HG03565 (cell line): ENCODE measurements at regions not wholly inside any gene's neighbourhood (a gene's known extent, or its start where the extent isn't known, plus 50 kb on each side); places are given as distances from the start of the nearest gene placed in this dataset.
"Not testable (repeated sequence)": the region's sequence is repeated elsewhere in the genome, so short reads cannot be mapped to it uniquely, and the experiment has no call there.

Experiments
- ATAC-seq: cut with Tn5 transposase; IDR thresholded peaks from one replicate; pipeline ENCODE4 v1.9.1; 2021; ENCODE audit warnings: mild to moderate bottlenecking, moderate library complexity; ENCODE audit not compliant: unreplicated experiment

DNA sequence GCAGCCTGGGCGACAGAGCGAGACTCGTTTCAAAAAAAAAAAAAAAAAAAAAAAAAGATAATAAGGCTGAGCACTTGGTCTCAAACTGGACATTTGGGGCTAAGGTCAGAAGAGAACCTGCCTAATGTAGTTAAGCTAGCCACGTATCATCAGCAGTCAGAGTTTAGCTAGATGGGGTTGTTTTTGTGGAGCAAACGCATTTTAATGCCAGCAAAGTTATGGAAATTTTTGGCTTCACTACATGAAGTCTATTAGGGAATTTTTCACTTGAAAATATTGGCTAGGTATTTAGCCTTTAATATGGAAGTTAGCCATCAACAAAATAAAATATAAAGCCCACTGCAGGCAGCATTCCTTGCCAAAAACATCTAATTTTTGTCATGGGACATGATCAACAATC lies 902.9 kb upstream of the CDH18 start:
- not testable (repeated sequence) for ATAC-seq

DNA sequence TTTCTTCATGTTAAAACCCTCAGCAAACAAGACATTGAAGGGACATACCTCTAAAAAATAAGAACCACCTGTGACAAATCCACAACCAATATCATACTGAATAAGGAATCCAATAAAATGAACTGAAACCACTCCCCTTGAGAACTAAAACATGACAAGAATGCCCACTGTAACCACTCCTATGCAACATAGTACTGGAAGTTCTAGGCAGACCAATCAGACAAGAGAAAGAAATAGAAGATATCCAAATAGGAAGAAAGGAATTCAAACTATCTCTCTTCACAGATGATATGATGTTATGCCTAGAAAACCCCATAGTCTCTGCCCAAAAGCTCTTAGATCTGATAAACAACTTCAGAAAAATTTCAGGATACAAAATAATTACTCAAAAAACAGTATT lies 887.7 kb upstream of the CDH18 start:
- not testable (repeated sequence) for ATAC-seq

DNA sequence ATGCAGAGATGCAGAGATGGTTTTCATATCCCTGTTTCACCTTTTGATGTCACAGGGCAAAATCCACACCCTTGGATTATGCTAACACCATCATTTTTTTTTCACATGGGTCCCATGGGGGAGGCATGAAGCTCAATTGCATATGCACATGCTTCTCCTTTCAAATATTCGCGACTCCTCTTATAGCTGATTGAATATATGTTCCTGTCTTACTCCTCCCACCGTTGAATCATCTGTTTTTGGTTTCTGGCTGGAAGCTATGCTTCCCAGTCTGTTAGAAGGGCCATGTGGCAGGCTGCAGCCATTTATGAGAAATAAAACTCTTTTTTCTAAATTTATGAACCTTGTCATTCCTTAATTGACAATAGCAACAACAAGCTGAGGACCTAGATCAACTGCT lies 877.9 kb upstream of the CDH18 start:
- ATAC-seq, result not testable (repeated sequence)

DNA sequence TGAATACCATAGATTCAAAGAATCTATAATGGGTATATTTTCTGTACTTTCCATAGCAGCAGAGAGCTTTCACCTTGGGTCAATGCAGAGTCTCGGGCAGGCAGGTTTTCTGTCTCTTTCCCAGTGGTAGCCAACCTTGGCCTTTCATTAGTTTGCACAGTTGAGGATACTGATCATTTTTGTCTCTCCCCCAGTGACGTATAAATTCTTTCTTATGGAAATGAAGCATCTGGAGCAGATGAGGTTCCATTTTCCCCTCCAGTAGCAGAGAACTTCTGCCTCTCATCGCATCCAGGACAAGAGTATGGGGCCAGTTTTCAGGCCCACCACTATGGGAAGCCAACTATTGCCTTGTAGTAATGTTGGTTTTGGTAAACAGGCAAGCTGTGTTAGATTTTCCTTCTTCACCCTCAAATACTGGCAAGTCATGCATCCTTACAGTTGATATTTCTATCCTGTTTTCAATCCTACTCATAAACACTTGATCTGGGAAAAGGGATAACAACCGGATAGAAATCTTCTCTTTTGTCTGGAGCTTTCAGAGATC lies 845.2 kb upstream of the CDH18 start:
- ATAC-seq, result no peak

DNA sequence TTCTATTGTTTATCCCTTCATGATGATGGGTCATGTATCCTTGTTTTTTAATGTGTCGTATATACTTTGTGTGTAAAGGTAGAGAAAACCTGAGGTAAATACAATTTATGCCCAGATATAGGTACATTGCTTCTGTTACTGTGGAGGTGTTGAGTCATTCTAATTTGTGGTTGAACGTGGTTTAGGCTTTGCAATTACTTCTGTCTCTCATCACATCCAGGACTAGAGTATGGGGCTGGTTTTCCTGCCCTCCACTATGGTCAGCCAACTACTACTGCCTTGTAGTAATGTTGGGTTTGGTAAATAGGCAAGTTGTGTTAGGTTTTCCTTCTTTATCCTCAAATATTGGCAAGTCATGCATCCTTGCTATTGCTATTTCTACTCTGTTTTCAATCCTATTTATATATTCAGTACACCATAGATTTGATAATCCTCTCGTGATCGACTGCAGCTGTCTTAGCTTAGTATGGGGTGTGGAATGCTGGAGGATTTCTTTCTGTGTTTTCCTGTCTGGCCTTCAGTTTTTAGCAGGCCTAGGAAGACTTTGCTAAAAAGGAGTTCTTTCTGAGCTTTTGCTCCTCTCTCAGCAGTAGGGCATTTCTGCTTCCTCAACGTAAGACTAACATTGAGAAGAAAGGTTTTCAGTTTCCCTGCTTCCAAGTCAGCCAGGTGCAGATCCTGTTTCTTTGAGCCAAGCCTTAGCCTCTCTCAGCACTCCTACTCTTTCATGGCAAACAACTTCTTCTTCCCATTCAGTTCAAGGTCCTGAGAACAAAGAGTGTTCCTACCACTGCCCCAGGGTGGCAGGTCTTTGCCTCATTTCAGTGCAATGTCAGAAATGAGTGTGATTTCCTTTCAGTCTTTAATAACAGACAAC lies 844.4 kb upstream of the CDH18 start:
- ATAC-seq, result no peak

DNA sequence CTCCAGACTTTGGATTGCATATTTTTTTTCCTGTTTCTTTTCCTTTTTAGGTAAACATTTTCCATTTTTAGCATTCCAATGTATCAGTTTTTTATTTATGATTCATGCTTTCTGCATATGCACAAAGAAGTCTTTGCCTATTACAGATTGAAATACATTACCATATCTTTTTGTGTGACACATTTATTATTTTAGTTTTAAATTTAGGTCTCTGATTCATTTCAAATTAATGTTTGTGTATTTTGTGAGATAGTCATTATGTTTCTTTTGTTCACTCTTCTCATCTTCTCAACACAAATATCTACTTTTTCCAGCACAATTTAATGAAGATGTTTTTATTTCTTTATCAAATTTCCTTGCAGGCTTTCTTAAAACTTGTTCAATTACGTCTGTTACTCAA lies 838.0 kb upstream of the CDH18 start:
- ATAC-seq, result not testable (repeated sequence)

DNA sequence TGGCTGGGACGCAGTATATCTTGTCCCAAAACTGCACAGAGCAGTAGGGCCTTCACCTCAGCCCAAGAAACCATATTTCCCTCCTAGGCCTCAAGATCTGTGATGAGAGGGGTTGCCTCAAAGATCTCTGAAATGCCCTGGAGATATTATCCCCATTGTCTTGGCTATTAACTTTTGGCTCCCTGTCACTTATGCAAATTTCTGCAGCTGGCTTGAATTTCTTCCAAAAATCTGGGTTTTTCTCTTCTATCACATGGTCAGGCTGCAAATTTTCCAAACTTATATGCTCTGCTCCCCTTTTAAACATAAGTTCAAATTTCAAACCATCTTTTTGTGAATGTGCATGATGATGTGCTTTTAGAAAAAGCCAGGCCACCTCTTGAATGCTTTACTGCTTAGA lies 809.2 kb upstream of the CDH18 start:
- ATAC-seq, result not testable (repeated sequence)

DNA sequence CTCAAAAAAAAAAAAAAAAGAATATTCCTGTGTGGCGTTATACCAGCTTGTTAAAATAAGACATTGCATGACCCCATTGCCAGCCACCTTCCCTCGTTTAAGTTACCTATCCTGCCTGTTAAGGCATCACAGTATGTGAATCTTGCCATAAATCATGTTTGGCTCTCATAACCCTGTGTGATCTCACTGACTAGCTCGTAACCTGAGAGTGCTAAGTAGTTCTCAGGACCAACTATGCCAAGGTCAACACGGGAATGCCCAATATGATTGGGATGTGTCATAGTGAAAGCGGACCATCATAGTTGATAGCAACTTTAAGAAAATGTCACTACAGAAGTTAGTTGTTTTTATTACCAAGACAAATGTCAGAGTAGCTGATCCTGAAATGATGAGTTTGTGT lies 796.8 kb upstream of the CDH18 start:
- ATAC-seq, result not testable (repeated sequence)

DNA sequence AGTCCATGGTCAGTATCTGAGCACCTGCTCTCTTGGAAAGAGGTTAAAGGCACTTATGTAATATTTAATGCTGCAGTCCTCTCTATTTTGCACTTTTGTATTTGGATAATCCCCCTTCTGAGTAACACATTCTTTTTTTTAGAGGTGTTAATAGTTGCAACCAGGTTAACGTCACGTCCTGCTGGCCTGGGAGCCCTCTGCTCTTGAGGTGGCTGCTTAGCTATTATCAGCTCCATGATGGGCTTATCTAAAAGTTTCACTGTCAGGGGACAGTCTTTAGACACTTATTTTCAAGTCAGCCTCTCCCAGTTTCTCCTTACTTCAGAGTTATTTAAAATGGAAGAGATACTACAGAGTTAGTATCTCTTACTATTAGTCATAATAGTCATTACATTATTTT lies 795.5 kb upstream of the CDH18 start:
- ATAC-seq, result not testable (repeated sequence)

DNA sequence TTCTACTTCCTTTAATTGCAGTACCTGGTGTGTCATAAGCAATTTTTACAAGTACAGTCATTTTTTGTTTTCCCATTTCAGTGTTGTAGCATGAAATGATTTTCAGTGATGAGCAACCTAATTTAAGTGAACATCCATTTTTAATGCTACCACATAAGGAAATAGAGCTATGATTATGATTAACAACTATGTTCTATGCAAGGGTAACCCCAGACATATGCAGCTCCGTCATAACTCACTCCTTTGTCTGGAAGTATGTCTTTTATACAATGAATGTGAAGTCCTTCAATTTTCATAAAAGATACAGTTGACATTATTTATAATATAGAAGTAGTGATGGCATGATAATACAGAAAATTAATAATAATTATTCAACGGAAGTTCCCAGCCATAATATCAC lies 783.3 kb upstream of the CDH18 start:
- ATAC-seq, result not testable (repeated sequence)

DNA sequence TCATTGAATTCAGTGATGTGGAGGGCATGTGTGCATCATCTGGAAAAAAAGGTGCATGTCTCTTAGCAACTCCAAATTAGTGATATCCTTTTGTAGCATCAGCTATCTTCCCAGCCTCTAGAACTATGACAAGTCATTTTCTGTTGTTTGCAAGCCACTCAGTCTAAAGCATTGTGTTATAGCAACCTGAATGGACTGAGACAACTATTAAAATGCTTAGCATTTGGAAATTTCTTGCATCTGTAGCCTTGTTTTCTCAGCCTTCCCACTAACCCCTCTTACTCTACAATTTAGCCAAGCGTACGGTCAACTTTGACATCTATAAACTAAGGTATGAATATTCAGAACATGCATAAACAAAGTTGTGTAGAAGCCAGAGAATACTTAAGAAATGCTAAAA lies 777.1 kb upstream of the CDH18 start:
- ATAC-seq, result not testable (repeated sequence)

DNA sequence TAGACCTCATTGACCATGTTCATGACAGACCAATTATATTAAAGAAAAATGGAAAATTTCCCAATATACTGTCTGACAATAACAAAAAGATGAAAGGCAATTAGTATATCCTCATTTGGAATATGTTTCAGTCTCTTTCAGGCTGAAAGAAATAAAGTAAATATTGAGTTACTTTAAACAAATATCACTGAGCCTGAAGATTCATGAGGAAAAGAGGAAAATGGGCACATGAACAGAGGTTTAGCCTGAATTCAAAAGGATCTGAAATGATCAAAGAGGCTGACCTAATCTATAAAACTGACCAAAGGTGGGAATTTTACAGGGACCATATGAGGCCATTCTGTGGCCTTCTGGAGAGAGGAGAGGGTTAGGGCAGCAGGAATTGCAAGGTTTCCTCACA lies 771.5 kb upstream of the CDH18 start:
- ATAC-seq, result not testable (repeated sequence)

DNA sequence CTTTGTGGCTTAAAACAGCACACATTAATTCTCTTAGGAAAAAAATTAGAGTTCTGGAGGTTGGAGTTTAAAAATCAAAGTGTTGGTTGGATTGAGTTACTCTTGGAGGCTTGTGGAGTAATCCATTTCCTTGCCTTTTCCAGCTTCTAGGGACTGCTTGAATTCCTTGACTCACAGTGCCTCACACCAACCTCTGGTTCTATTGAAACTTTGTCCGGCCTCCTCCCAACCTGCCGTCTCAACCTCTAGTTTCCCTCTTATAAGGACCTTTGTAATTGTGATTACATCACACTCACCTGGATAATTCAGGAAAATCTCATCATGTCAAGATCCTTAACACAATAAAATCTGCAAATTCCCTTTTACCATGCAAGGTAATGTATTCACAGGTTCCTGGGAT lies 764.2 kb upstream of the CDH18 start:
- not testable (repeated sequence) for ATAC-seq

DNA sequence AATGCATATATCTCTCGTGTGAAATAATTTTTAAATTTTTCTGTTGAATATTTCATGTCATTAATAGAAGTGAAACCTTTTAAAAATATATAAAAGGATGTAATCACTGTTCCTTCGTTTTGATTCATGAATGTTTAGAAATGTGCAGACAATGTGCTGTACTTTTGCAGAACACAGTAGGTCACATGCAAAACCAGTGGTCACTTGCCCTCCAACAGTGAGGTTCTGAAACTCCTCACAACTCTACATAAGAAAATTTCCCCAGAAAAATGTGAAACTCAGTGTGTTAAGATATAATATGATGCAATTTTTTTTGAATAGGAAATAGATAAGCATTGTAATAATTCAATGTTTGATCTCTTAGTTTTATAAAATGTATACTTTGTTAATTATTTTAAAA lies 747.7 kb upstream of the CDH18 start:
- ATAC-seq, result peak; percentile 88

DNA sequence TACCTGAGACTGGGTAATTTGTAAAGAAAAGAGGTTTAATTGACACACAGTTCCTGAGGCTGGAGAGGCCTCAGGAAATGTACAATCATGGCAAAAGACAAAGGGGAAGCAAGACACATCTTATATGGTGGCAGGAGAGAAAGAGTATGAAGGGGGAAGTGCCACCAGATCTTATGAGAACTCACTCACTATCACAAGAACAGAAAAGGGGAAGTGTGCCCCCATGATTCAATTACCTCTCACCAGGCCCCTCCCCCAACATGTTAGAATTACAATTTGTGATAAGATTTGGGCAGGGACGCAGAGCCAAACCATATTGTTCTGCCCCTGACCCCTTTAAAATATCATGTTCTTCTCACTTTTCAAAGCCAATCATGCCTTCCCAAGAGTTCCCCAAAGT lies 744.2 kb upstream of the CDH18 start:
- ATAC-seq, result not testable (repeated sequence)

DNA sequence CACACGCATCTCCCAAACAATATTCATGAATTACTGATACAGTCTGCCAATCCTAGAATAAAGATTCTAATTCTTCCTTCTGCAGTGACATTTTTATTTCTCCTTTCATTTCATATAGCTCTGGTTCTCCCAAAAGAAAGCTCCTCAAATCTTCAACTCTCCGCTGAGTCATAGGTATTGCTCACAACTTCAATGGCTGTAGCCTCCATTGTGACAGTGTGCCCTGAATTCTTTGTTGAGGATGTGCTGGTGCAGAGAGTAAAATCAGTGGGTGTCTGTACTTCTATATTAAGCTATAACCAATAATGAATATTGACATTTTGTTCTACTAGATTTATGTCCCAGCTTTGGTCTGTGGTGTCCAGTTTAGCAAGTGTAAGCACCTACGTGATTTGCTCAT lies 733.3 kb upstream of the CDH18 start:
- not testable (repeated sequence) for ATAC-seq

DNA sequence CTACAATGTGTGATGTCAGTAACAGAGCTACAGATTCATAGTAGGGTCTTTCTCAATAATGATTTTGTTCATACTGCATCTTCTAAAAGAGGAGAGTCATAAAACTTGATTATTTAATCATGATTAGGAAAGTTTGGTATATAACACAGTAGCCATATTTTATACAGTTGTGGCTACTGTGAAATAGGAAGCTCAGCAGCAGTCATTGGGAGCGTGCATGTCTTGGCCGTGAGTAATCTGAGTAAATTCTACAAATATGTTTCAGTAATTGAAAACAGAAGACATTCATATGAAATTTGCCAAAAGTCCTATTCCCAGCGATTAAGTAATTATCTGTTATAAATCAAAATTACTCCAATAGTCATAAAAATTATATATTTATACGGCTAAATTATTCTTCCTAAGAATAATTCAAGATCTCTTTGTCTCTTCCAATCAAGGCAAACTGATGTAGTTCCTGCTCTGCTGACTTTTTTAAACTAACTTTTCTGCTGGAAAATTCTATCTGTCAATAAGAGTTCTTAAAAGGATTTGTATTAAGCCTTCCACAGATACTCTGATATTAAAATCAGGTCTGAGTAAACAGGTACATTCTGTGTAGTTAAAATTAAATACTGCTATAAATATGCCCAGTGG lies 723.6 kb upstream of the CDH18 start:
- not testable (repeated sequence) for ATAC-seq

DNA sequence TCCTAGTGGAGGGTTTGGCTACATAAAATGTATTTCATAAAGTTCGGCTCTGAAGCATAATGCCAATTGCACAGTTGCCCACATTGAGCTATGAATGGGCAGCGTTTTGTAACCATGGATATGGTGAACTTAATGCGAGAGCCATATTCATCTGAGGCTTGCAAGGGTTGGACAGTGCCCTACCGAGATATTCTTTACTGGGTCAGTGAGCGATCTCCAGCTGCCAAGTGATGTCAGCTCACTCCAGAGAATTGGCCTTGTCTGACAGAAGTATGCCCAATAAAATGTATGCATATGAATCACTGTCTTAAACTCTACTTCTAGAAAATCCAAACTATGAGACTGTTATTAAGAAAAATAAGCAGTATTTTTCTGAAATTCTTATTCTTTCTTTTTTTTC lies 719.6 kb upstream of the CDH18 start:
- not testable (repeated sequence) for ATAC-seq

DNA sequence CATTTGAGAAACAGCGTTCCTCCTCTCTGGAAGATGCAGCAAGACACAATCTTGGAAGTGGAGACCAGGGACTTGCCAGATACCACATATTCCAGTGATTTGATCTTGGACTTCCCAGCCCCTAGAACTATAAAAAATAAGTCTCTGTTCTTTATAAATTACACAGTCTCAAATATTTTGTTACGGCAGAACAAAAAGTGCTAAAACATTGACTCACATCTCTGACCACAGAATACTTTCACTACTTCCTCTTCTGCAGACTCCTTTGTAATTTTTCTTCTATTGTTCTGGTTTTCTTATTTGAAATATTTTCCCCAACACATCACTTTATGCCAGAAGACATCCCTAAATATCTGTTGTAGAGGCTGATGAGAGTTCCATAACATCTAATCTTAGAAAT lies 706.1 kb upstream of the CDH18 start:
- ATAC-seq, result no peak

DNA sequence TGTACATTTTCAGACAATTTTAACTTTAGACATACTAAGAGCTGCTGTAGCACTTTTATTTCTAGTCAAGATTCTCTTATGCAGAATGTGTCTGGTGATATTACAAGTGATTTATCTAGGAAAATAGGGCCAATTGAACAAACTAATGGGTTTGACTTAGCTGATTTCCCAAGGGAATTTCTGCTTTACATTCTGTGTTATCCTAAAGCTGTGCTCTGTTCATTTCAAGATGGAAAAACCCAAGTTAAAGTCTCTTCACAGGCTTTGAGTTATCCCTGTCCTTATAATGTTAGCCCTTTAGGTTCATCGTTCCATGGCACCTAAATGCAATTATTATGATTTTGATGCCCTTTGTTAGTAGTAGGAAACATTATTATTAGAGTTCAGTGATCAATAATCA lies 704.9 kb upstream of the CDH18 start:
- no peak for ATAC-seq

DNA sequence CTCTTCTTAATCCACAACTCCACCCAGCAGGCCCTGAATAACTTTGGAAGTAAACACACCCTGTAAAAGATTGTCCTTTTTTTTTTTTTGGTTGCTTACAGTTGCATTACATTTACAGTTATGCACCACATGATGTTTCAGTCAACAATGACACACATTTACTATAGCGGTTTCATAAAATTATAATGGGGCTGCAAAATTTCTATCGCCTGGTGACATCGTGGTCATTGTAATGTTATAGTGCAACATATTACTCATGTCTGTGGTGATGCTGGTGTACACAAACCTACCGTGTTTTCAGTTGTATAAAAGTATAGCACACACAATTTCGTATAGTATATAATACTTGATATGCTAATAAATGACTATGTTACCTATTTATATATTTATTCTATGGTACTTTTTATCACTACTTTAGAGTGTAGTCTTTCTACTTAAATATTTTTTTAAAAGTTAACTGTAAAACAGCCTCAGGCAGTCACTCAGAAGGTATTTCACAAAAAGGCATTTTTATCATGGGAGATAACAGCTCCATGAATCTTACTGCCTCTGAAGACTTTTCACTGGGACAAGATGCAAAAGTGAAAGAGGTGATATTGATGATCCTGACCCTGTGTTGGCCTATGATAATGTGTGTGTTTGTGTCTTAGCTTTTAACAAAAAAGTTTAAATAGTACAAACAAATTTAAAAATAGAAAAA lies 695.4 kb upstream of the CDH18 start:
- no peak for ATAC-seq
